CD4-positive, alpha-beta T cell (primary cell): ENCODE measurements at regions not wholly inside any gene's neighbourhood (a gene's known extent, or its start where the extent isn't known, plus 50 kb on each side); places are given as distances from the start of the nearest gene placed in this dataset.

Experiments used
- ATAC-seq: fragments of 200-7000 bp; cut with Tn5 transposase; one replicate; pipeline ENCODE4 v1.10.0; 2022; ENCODE audit warnings: mild to moderate bottlenecking; ENCODE audit not compliant: poor library complexity
- CTCF ChIA-PET: fragments of 350-600 bp; sonication (Branson Sonifier 250); formaldehyde crosslinking; loops from one replicate; lab custom pipeline; 2021; ENCODE audit warnings: antibody characterized with exemption, inconsistent platforms; lab: Charles Lee
- POLR2A ChIA-PET: fragments of 350-600 bp; sonication (Branson Sonifier 250); formaldehyde crosslinking; loops from one replicate; lab custom pipeline; 2021; ENCODE audit warnings: antibody characterized with exemption, inconsistent platforms; lab: Charles Lee
- DNase-seq, 14 experiments: peaks; one replicate each; pipeline ENCODE4 v3.0.0-alpha.2; 2013 to 2020; ENCODE audit warnings: mixed read lengths in 2 of 14
- H3K27ac ChIP-seq, 2 donors: one replicate each; pipeline versions ENCODE4 v1.5.1 to v1.7.0; 2013; ENCODE audit warnings: low read length in 2 of 2, low read depth in 1 of 2, mild to moderate bottlenecking in 1 of 2
- H3K27me3 ChIP-seq, 2 experiments: 1 replicate in 1 of 2; 2 replicates in 1 of 2; pipeline versions ENCODE4 v1.6.1 to v1.7.0; 2013; ENCODE audit warnings: low read length in 2 of 2, control low read depth in 1 of 2, mild to moderate bottlenecking in 1 of 2, moderate library complexity in 1 of 2; ENCODE audit not compliant: insufficient read depth in 2 of 2, control insufficient read depth in 1 of 2
- H3K36me3 ChIP-seq: one replicate; pipeline ENCODE4 v1.6.1; 2013; ENCODE audit warnings: low read length, control low read depth; ENCODE audit not compliant: insufficient read depth
- H3K4me1 ChIP-seq: one replicate; pipeline ENCODE4 v1.6.1; 2013; ENCODE audit warnings: low read length, control low read depth; ENCODE audit not compliant: insufficient read depth
- H3K4me3 ChIP-seq: one replicate; pipeline ENCODE4 v1.5.1; 2013; ENCODE audit warnings: mild to moderate bottlenecking, low read length, moderate library complexity
- H3K9me3 ChIP-seq, 2 experiments: 1 replicate in 1 of 2; 2 replicates in 1 of 2; pipeline versions ENCODE4 v1.6.1 to v1.7.0; 2013; ENCODE audit warnings: low read length in 2 of 2, mild to moderate bottlenecking in 2 of 2, control low read depth in 1 of 2, moderate library complexity in 1 of 2; ENCODE audit not compliant: control insufficient read depth in 1 of 2, insufficient read depth in 1 of 2
- H3K27ac Mint-ChIP-seq: one replicate; pipeline ENCODE4 v1.8.0; 2020; ENCODE audit warnings: mixed read lengths
- H3K27me3 Mint-ChIP-seq: one replicate; pipeline ENCODE4 v1.8.0; 2021; ENCODE audit warnings: mixed read lengths
- H3K36me3 Mint-ChIP-seq: one replicate; pipeline ENCODE4 v1.8.0; 2021; ENCODE audit warnings: low read depth, mixed read lengths
- H3K4me1 Mint-ChIP-seq: one replicate; pipeline ENCODE4 v1.8.0; 2021; ENCODE audit warnings: low read depth, mixed read lengths
- H3K4me3 Mint-ChIP-seq: one replicate; pipeline ENCODE4 v1.8.0; 2020; ENCODE audit warnings: mild to moderate bottlenecking, mixed read lengths
- H3K9me3 Mint-ChIP-seq: one replicate; pipeline ENCODE4 v1.8.0; 2020; ENCODE audit warnings: mixed read lengths
- CTCF ChIP-seq: fragments of 200-600 bp; IDR thresholded peaks from one replicate; pipeline ENCODE4 v1.8.0; 2022; ENCODE audit warnings: antibody characterized with exemption, mild to moderate bottlenecking
- intact Hi-C, 2 experiments: fragments of 100-400 bp; cut with DNase I in 1 of 2; cut with micrococcal nuclease in 1 of 2; formaldehyde crosslinking; loops; one replicate each; pipeline versions ENCODE4 v1.15.1 to v1.9.0; 2023 to 2025; cut with DNase I, micrococcal nuclease

GRCh38 chr3:159520638-159521037, 468.0 kb upstream of the IL12A start:
- Histone ChIP-seq H3K36me3 (no peaks in the 10 kb centered on the region), H3K27me3 (no peaks in the 10 kb centered on the region), H3K27ac (no peak overlapping the region), H3K4me1 (no peaks in the 10 kb centered on the region), H3K4me3 (no peak overlapping the region), H3K9me3 (no peaks in the 10 kb centered on the region)
- H3K36me3 Mint-ChIP-seq: no peaks in the 10 kb centered on the region
- intact Hi-C loops: no loop called here
- H3K4me3 Mint-ChIP-seq: no peak overlapping the region
- H3K27me3 Mint-ChIP-seq: no peaks in the 10 kb centered on the region
- H3K27ac Mint-ChIP-seq: no peak overlapping the region
- ChIA-PET CTCF (no interaction called here), POLR2A (no interaction called here)
- H3K4me1 Mint-ChIP-seq: no peaks in the 10 kb centered on the region
- ATAC-seq (no peak), DNase-seq (no peak)
- no peak for TF ChIP-seq CTCF
- no peaks in the 10 kb centered on the region for H3K9me3 Mint-ChIP-seq

GRCh38 chr3:159522276-159522675, 466.4 kb upstream of the IL12A start:
- no peaks in the 10 kb centered on the region for H3K36me3 ChIP-seq

GRCh38 chr3:159528251-159528895, 460.3 kb upstream of the IL12A start:
- H3K4me3 ChIP-seq: no peak overlapping the region
- Mint-ChIP-seq H3K36me3 (no peaks in the 10 kb centered on the region), H3K27me3 (no peaks in the 10 kb centered on the region), H3K4me1 (no peaks in the 10 kb centered on the region), H3K27ac (no peak overlapping the region), H3K4me3 (no peak overlapping the region), H3K9me3 (no peaks in the 10 kb centered on the region)
- no peak for TF ChIP-seq CTCF
- no peaks in the 10 kb centered on the region for H3K4me1 ChIP-seq
- DNase-seq (no peak), ATAC-seq (no peak)
- H3K36me3 ChIP-seq: no peaks in the 10 kb centered on the region
- intact Hi-C loops: no loop called here
- no peaks in the 10 kb centered on the region for H3K27me3 ChIP-seq
- CTCF ChIA-PET: no interaction called here
- no peaks in the 10 kb centered on the region for H3K9me3 ChIP-seq
- POLR2A ChIA-PET: no interaction called here
- no peak overlapping the region for H3K27ac ChIP-seq

More at GRCh38 chr3:159522276-159522675, 466.4 kb upstream of the IL12A start:
- DNase-seq (no peak), ATAC-seq (no peak)
- no peaks in the 10 kb centered on the region for H3K36me3 Mint-ChIP-seq
- ChIA-PET CTCF (no interaction called here), POLR2A (no interaction called here)
- Histone ChIP-seq H3K27ac (no peak overlapping the region), H3K27me3 (no peaks in the 10 kb centered on the region), H3K4me3 (no peak overlapping the region), H3K9me3 (no peaks in the 10 kb centered on the region), H3K4me1 (no peaks in the 10 kb centered on the region)
- no peak for TF ChIP-seq CTCF
- no peak overlapping the region for H3K27ac Mint-ChIP-seq
- H3K4me3 Mint-ChIP-seq: no peak overlapping the region
- no peaks in the 10 kb centered on the region for H3K27me3 Mint-ChIP-seq
- intact Hi-C loops: no loop called here
- H3K4me1 Mint-ChIP-seq: no peaks in the 10 kb centered on the region
- no peaks in the 10 kb centered on the region for H3K9me3 Mint-ChIP-seq
